GM21423 (cell line): ENCODE measurements at regions not wholly inside any gene's neighbourhood (a gene's known extent, or its start where the extent isn't known, plus 50 kb on each side); places are given as distances from the start of the nearest gene placed in this dataset.
"Not testable (repeated sequence)": the region's sequence is repeated elsewhere in the genome, so short reads cannot be mapped to it uniquely, and the experiment has no call there.

Experiments used
- ATAC-seq: cut with Tn5 transposase; IDR thresholded peaks from one replicate; pipeline ENCODE4 v1.9.1; 2021; ENCODE audit warnings: mild to moderate bottlenecking, moderate library complexity; ENCODE audit not compliant: unreplicated experiment

DNA sequence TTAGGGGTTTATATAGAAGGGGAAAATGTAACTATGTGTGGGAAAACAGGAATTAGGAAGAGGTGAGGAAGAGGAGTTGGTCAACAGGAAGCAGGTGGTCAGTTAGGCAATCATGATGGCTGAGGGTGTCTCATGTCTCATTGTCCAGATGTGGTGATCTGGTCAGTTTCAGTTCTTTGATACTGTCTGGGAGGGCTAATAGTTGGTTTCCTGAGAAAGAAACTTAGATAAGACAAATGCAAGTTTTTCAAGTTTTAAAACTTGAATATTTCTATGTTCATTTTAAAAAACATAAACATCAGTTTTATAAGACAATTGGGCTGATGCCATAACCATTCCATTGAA lies 1121.8 kb upstream of the USP15 start:
- no peak for ATAC-seq

DNA sequence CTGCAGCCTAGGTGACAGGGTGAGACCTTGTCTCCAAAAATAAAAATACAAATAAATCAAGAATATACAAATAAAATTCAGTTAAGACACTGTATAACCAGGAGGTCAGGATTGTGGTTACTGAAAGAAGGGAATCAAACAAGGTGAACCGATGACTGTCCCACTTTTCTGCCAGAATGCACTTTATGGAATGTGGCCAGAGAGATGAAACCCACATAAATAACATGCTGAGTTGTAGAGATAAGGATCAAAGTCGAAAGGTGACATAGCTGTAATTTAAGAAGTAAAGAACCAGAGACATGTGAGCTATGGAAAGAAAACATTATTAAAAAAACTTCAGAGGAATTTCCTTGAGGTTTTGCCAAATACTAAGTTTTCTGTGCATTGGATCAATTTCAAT lies 1098.2 kb upstream of the USP15 start:
- ATAC-seq, result no peak

DNA sequence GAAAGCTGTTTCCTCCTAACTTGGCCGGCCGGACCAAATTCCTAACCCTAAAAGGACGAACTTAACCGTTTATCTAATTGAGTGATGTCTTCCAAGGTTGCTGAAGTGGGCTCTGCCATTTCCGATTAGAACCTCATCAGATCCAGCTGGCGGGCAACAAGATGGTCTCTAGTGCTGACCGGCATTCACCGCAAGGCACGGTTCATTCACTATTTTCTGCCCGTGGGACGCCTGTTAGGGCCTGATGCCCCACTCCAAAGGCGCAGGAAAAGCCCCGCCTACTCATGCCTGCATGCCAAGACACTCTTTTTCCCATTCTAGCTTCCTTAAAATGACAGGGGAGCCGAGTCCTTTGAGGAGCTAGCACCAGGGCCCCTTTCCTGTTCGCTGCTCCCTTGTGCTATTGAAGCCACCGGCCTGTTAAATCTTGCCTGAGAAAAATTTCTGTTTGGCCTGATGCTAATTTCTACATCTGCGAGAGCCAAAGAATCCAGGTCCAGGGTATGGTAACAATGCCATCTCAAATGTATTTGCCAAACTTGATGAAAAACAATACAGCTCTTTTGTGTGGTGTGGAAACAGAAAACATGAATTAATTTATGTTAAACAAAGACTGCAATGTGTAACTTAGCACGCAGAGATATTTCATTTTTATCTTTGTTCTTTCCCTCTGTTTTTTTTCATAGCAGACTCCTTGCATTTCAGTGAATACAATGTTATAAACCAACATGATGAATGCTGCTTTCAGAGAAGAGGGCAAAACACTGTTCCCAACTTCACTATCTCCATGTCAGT lies 1071.2 kb upstream of the USP15 start:
- ATAC-seq, result no peak

DNA sequence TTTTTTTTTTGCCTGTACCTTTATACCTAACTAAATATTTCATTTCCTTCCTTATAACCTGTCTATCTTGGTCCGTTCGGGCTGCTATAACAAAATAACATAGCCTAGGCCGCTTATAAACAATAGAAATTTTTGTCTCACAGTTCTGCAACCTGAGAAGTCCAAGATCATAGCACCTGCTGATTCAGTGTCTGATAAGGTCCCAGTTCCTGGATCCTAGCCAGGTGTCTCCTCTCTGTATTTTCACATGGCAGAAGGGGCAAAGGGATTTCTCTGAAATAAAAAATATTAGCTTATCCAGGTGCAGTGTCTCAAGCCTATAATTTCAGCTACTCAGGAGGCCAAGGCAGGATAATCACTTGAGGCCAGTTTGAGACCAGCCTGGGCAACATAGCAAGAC lies 1046.6 kb upstream of the USP15 start:
- ATAC-seq, result no peak

DNA sequence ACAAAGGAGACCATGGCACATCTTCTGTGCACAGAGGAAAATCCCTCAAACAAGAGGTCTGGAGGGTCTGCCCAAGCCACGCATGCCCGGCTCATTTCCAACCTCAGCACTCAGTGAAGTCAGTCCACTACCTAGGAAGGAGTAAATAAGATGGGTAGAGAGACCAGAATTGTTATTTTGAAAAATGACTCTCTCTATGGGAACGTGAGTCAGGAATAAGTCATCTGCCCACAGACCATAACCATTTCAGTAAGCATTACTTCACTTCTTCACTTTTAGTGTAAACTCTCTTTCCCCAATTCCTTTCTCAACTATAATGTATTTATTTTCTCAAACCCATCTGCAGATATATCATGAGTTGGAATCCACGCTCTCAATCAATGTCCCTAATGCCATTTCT lies 1039.9 kb upstream of the USP15 start:
- ATAC-seq, result no peak

DNA sequence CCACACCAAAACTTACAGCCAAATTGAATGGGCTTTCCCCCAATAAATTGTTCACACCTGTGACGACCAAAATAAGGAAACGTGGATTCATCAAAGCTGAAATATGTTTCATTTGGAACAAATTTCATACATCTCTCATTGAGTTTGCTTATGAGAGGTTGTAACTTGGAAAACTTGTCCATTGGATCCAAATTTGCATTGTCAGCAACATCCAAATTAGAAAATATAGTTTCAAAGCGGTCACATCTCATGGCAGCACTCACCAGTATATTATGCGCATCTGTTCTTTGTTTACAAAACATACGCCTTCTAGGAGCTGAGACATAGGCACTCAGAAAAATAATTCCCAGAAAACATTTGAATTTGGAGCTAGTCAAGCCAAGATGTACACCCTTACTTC lies 1028.2 kb upstream of the USP15 start:
- no peak for ATAC-seq

DNA sequence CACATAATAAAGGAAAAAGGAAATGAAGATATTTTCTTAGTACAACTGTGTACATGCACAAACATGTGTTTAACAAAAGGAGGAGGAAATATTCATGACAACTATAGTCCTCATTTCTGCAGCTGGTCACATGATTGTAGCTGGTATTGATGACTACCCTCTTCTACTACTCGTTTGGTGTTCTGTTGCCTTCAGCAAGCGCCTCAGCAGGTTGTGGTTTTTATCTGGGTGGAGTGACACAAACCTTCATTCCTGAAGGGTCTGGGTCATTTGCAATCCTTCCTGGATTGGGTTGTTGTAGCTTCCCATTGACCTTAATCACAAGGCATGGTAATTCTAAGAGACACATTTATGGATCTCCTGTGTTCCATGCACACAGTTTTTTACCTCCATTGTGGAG lies 1009.9 kb upstream of the USP15 start:
- no peak for ATAC-seq

DNA sequence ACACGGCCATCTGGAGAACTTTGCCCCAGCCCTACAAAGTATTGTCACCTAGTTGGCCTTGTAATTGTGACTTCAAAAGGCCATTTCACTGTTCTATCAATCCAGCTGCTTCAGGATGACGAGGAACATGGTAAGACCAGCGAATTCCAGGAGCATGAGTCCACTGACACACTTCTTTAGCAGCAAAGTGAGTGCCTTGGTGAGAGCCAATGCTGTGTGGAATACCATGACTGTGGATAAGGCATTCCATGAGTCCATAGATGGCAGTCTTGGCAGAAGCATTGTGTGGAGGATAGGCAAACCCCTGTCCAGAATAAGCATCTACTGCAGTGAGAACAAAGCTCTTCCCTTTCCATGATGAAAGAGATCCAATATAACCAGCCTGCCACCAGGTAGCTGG lies 1009.1 kb upstream of the USP15 start:
- ATAC-seq, result no peak

DNA sequence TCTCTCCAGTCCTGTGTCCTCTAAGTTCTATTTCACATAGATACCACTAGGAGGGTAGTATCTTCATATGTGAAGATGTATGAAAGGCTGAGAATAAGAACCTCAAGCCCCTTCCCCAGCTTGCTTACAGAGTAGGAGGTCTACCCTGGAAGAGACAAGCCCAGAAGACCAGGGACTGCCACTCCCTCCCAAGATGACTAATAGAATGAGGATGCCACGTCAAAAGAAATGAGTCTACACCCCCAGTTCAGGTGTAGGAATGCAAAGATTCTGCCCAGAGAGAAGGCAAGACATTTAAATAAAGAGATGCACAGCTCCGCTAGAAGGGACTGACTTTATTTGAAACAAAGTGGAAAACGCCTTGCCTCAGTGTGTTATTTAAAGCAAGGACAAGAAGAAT lies 1006.0 kb upstream of the USP15 start:
- no peak for ATAC-seq

DNA sequence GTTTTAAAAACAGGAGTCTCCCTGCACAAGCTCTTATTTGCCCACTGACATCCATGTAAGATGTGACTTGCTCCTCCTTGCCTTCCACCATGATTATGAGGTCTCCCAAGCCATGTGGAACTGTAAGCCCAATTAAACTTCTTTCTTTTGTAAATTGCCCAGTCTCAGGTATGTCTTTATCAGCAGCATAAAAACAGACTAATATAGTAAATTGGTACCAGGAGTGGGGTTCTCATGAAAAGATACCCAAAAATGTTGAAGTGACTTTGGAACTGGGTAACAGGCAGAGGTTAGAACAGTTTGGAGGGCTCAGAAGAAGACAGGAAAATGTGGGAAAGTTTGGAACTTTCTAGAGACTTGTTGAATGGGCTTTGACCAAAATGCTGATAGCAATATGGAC lies 995.9 kb upstream of the USP15 start:
- ATAC-seq, result not testable (repeated sequence)

DNA sequence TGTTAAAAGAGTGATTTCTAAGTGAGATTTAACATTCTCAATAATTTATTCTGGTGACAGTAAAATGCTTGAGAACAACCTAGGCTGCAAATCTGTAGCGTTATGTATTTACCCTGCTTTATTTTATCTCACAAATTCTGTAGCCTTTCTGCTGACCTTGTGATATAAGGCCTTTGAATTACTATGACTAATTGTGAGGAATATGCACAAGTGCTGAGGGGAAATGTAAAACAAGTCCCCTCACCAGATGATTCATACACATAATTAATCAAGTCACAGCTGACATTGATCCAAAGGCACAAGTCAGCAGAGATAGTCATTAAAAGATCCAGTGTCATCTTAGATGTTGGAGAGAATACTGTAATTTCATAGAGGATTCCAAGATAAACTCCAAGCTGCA lies 992.7 kb upstream of the USP15 start:
- ATAC-seq, result no peak

DNA sequence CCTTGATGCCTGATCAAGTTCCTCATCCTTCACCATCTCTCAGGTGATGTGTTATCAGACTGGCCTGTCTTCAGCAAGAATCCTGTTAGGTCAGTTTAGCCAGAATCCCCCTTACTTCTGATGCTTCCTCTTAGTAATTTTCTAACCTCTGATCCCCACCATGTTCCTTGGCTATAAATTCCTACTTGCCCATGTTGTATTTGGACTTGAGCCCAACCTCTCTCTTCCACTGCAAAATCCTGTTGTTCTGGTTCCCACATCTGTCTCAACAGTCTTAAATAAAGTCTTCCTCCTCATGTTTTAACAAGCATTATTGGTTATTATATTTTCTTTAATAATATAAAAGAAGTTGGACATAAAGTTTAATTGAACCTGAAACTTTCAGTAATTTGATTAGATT lies 987.8 kb upstream of the USP15 start:
- no peak for ATAC-seq

DNA sequence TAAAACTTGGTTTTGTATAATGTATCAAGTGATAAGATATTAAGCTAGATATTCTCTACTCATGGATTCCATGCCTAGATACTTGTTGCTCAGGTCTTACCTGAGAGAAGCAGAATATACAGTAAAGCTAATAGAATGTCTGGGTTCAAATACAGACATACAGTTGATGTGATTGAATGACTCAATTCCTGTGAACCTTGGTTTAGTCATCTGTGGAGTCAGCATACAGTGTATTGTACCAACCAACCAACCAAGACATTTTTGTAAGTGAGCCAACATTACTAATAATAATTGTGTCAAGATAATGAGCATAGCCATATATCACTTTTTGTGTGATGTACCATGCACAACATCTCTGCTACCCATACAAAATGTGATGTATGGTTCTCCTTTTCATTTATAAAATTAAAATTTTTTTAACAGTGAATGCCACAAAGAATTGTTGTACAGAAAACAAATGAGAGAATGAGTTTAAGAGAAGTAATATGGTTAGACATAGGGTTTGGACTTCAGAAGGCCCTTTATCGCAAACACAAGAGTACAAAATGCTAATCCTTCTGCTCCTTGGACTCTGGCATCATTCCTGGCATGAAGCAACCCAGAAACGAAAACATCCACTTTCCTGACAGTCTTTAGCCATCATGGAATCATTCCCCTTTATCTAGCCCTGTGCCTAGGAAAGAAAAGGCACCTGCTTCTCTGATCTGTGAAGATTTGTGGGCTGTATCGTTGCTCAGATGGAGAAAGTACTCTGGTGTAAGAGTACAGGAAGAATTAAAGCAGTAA lies 977.2 kb upstream of the USP15 start:
- no peak for ATAC-seq

DNA sequence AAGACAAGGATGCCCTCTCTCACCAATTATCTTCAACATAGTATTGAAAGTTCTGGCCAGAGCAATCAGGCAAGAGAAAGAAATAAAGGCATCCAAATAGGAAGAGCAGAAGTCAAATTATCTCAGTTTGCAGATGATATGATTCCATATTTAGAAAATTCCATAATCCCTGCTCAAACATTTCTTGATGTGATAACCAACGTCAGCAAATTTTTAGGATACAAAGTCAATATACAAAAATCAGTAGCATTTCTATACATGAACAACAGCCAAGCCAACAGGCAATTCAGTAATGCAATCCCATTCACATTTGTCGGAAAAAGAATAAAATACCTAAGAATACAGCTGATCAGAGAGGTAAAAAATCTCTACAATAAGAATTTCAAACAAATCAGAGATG lies 969.7 kb upstream of the USP15 start:
- ATAC-seq, result no peak

DNA sequence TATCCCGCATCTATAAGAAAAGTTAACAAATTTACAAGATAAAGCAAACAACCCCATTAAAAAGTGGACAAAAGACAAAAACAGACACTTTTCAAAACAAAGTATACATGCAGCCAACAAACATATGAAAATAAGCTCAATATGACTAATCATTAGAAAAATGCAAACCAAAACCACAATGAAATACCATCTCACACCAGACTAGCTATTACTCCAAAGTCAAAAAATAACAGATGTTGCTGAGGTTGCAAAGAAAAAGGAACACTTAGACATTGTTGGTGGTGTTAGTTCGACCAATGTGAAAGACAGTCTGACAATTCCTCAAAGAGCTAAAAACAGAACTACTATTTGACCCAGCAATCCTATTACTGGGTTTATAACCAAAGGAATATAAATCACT lies 968.6 kb upstream of the USP15 start:
- no peak for ATAC-seq

DNA sequence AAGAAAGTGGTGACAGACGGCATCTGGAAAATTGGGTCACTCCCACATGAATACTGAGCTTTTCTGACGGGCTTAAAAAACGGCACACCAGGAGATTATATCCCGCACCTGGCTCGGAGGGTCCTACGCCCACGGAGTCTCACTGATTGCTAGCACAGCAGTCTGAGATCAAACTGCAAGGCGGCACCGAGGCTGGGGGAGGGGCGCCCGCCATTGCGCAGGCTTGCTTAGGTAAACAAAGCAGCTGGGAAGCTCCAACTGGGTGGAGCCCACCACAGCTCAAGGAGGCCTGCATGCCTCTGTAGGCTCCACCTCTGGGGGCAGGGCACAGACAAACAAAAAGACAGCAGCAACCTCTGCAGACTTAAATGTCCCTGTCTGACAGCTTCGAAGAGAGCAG lies 966.2 kb upstream of the USP15 start:
- ATAC-seq, result not testable (repeated sequence)

DNA sequence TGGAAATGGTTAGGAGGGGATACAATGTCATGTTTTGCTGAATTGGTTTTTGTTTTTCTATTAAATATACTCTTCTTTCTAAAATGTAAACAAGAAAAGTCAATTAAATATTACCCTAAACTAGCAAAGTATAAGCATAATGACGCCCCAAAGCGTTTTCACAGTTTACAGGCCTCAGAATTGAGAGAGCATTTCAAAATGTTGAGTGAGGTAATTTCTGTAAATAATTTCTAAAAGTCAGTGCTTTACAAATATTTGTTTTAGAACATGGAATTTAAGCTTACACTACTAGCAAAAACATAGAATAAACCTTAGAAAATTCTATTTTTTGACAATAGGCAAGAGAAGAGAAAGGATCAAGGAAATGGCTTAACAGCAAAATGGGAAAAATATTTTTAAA lies 958.4 kb upstream of the USP15 start:
- ATAC-seq, result no peak

DNA sequence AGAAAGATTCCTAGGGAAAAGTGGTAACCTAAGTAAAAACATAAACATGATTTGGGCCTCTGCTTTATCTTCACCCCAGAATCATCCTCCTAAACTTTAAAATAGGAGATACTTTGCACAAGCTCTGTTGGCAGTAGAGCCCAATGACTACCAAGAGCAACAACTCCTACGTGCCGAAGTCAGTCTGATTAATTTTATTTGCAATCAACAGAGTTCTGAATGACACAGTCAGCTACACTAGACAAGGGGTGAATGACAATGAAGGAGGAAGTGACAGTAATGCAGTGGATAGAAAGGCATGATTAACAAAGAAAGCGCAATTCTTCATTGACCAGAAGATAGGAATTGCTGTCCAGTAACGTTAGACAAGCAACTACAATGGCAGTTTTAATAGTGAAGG lies 957.9 kb upstream of the USP15 start:
- ATAC-seq, result no peak

DNA sequence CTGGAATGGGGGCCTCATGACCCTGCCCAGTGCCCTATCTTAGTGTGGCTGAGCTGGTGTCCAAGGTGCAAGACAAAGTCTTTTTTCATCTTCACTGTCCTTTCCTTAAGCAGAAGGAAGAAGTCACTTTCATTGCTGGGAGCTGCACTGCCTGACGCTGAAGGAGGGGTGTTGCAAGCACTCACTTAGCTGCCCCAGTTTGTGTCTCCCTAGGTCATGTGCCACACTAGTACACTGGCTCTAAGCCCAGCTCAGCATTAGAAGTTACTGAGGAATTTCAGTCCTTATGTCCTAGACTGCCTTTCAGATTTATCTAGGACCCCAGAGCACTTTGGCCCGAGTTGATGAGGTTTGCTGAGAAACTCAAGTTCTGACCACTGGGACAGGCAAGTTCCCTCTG lies 952.0 kb upstream of the USP15 start:
- ATAC-seq, result no peak

DNA sequence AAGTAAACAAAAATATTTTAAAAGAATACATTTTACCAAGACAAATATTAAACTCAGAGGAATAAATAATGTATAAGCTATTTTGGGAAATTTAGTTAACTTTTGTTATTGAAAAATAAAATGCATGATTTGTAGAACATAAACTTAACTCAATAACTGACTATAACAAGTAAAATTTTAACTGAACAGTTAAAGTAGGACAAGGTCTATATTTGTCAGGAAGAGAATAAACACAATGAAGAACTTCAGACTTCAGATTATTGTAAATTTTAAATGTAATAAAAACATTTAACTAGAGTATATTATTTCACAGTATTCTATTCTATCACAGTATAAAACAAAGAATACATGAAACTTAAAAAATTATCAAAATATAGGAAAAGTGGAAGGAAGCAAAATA lies 948.8 kb upstream of the USP15 start:
- no peak for ATAC-seq

DNA sequence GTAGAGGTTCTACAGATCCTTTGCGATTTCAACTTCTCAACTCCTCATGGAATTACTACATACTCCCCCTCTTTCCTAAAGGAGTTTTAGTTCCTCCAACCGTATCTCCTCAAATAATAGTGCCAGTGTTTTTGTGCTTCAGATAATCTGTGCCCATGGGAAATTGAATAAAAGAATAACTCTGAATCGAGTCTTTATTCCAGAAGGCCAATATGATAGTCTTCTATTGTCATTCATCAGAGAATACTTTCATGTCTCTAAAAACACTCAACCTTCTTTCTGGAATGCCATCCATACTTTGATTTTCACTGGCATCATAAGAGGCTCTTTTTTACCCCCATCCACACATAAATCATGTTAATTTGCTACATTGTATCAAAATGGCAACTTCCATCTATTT lies 911.3 kb upstream of the USP15 start:
- ATAC-seq, result no peak

DNA sequence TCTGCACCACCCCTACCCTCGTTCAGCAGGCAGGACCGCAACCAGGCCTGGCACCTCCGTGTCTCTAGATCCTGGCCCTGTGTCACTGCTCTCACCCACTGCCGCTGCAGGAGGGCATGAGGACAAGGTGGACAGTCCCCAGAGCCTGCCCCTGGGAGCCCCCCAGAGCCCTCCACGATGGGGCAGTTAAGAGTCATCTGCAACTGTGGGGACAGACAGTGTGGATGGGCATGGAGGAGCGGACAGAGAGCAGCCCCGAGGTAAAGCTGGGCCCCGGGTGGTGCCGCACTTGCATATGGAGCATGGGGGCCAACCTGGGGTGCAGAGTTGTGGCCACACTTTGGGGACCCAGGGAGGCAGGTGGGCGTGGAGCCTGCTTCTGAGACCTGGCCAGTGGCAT lies 905.1 kb upstream of the USP15 start:
- no peak for ATAC-seq

DNA sequence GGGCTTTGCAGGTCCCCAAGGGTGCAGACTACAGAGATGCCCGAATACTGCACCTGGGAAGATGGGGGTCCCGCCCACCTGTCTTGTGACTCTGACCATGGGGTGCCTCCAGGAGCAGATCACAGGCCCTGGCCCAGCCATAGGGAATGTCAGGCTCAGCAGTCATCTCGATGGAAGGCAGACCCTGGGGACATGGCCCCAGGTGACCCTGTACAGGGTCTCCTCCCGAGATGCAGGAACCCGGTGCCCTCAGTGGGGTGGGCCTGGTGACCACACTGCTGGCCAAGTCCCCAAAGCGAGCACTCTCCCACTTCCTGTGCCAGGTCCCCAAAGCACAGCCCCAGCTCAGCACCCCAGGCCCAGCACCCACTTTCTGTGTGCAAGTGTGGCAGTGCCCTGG lies 903.7 kb upstream of the USP15 start:
- no peak for ATAC-seq
